ENCODE measurements at regions not wholly inside any gene's neighbourhood (a gene's known extent, or its start where the extent isn't known, plus 50 kb on each side); places are given as distances from the start of the nearest gene placed in this dataset.
"Not testable (repeated sequence)": the region's sequence is repeated elsewhere in the genome, so short reads cannot be mapped to it uniquely, and the experiment has no call there.

- H3K27me3 ChIP-seq (replicated peaks; ENCODE audit: control insufficient read depth, insufficient read depth, low read length) = no peaks in the 10 kb centered on the region
- no peak for DNase-seq
- CTCF ChIA-PET = no interaction called here
- POLR2A ChIA-PET = no interaction called here
- no peaks in the 10 kb centered on the region for H3K9me3 ChIP-seq
- H3K4me3 ChIP-seq (ENCODE audit: low read depth, low read length) = no peak overlapping the region
- no peaks in the 10 kb centered on the region for H3K36me3 Mint-ChIP-seq (ENCODE audit: insufficient read depth, unreplicated experiment)
- no peak overlapping the region for H3K27ac Mint-ChIP-seq (ENCODE audit: unreplicated experiment)
- TF ChIP-seq, protein P1, sequence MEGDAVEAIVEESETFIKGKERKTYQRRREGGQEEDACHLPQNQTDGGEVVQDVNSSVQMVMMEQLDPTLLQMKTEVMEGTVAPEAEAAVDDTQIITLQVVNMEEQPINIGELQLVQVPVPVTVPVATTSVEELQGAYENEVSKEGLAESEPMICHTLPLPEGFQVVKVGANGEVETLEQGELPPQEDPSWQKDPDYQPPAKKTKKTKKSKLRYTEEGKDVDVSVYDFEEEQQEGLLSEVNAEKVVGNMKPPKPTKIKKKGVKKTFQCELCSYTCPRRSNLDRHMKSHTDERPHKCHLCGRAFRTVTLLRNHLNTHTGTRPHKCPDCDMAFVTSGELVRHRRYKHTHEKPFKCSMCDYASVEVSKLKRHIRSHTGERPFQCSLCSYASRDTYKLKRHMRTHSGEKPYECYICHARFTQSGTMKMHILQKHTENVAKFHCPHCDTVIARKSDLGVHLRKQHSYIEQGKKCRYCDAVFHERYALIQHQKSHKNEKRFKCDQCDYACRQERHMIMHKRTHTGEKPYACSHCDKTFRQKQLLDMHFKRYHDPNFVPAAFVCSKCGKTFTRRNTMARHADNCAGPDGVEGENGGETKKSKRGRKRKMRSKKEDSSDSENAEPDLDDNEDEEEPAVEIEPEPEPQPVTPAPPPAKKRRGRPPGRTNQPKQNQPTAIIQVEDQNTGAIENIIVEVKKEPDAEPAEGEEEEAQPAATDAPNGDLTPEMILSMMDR (IDR thresholded peaks at IDR 0.05; ENCODE audit: insufficient read depth in 1 of 2, low read depth in 1 of 2, low read length in 1 of 2, severe bottlenecking in 1 of 2, unreplicated experiment in 1 of 2) = no peak
- no peaks in the 10 kb centered on the region for H3K4me1 Mint-ChIP-seq (ENCODE audit: low read depth, unreplicated experiment)
- H3K36me3 ChIP-seq (ENCODE audit: control insufficient read depth, insufficient read depth, low read length) = no peaks in the 10 kb centered on the region
- H3K27me3 Mint-ChIP-seq (ENCODE audit: insufficient read depth, unreplicated experiment) = no peaks in the 10 kb centered on the region
- H3K4me3 Mint-ChIP-seq (ENCODE audit: unreplicated experiment) = no peak overlapping the region
- peaks cover 20% of the 10 kb centered on the region for H3K4me1 ChIP-seq
- H3K9me3 Mint-ChIP-seq (ENCODE audit: unreplicated experiment) = no peaks in the 10 kb centered on the region
- intact Hi-C loops (cut with micrococcal nuclease; ENCODE audit: unreplicated experiment) = no loop called here
- BruUV-seq (replicated peaks) = no TSS peak
Measured at GRCh38 chr14:85187521-85187920, 342.4 kb upstream of the FLRT2 start.

DNA sequence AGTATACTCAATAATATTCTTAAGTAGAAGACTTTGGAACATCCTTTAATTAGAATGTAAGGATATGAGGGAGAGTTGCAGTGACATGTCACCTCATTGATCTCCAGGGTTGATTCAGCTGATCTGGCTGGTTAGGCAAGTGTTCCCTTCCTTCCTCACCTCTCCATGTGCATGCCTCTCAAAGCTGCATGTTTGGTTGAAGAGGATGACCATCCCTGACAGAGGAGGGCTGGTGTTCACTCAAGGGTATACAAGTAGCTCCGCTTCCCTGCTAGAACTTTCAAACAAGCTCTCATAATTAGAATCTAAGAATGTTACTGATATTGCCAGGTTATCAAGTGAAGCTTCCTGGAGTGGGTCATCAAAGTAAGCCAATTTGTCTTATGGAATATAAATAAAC, 341.1 kb upstream of the FLRT2 start:
- Histone ChIP-seq H3K36me3 (ENCODE audit: control insufficient read depth, insufficient read depth, low read length) (no peaks in the 10 kb centered on the region), H3K4me1 (peaks cover 8% of the 10 kb centered on the region), H3K9me3 (no peaks in the 10 kb centered on the region), H3K27me3 (replicated peaks; ENCODE audit: control insufficient read depth, insufficient read depth, low read length) (no peaks in the 10 kb centered on the region), H3K4me3 (ENCODE audit: low read depth, low read length) (no peak overlapping the region)
- no TSS peak for BruUV-seq (replicated peaks)
- no peak for DNase-seq
- intact Hi-C loops (cut with micrococcal nuclease; ENCODE audit: unreplicated experiment) = no loop called here
- Mint-ChIP-seq H3K4me3 (ENCODE audit: unreplicated experiment) (no peak overlapping the region), H3K9me3 (ENCODE audit: unreplicated experiment) (no peaks in the 10 kb centered on the region), H3K4me1 (ENCODE audit: low read depth, unreplicated experiment) (no peaks in the 10 kb centered on the region), H3K27ac (ENCODE audit: unreplicated experiment) (no peak overlapping the region), H3K27me3 (ENCODE audit: insufficient read depth, unreplicated experiment) (no peaks in the 10 kb centered on the region), H3K36me3 (ENCODE audit: insufficient read depth, unreplicated experiment) (no peaks in the 10 kb centered on the region)
- ChIA-PET POLR2A (no interaction called here), CTCF (no interaction called here)
- TF ChIP-seq, protein P1 (IDR thresholded peaks at IDR 0.05; ENCODE audit: insufficient read depth in 1 of 2, low read depth in 1 of 2, low read length in 1 of 2, severe bottlenecking in 1 of 2, unreplicated experiment in 1 of 2) = no peak

DNA sequence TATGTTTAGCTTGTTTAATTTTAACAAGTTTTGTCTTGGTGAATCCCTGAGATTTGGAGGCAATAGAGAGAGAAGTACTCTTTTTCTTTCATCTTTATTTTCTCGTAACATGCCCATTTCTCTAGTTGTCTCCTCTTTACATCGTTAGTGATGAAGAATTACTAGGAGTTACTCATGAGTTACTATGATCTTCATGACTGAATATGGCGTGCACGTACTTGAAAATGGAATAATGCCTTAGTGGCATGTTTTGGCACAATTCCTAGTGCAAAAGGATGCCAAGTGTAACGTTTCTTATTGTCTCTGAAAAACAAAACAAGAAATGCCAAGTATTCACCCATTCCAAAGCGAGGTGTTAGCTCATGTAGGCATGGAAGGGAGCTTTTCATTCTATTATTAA, 340.7 kb upstream of the FLRT2 start:
- H3K4me1 Mint-ChIP-seq (ENCODE audit: low read depth, unreplicated experiment); H3K9me3 ChIP-seq; H3K4me1 ChIP-seq; H3K36me3 Mint-ChIP-seq (ENCODE audit: insufficient read depth, unreplicated experiment); H3K27ac Mint-ChIP-seq (ENCODE audit: unreplicated experiment); intact Hi-C loops (cut with micrococcal nuclease; ENCODE audit: unreplicated experiment); CTCF ChIA-PET; H3K4me3 Mint-ChIP-seq (ENCODE audit: unreplicated experiment); H3K27me3 ChIP-seq (replicated peaks; ENCODE audit: control insufficient read depth, insufficient read depth, low read length); H3K27me3 Mint-ChIP-seq (ENCODE audit: insufficient read depth, unreplicated experiment); H3K4me3 ChIP-seq (ENCODE audit: low read depth, low read length); BruUV-seq (replicated peaks); DNase-seq; H3K36me3 ChIP-seq (ENCODE audit: control insufficient read depth, insufficient read depth, low read length); POLR2A ChIA-PET; H3K9me3 Mint-ChIP-seq (ENCODE audit: unreplicated experiment): not testable (repeated sequence)

DNA sequence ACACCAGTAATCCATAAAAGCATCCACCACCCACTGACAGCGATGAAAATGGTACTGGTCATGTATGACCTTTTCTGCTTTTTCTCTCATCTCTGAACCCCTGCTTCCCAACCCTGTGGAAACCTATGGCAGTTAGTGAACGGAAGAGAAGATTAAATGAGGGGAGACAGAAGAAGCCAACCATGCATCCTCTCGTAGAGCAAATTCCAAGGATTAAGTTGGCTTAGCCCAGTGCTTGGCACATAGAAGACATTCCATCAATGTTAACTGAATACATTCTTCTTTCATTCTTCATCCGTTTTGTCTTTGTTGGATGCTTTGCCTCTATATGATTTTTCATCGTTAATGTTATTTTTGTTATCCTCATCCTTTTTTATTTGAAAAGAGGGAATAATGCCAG, 339.7 kb upstream of the FLRT2 start:
- ChIA-PET CTCF (no interaction called here), POLR2A (no interaction called here)
- intact Hi-C loops (cut with micrococcal nuclease; ENCODE audit: unreplicated experiment) = no loop called here
- Histone ChIP-seq H3K27me3 (replicated peaks; ENCODE audit: control insufficient read depth, insufficient read depth, low read length) (no peaks in the 10 kb centered on the region), H3K9me3 (no peaks in the 10 kb centered on the region), H3K4me3 (ENCODE audit: low read depth, low read length) (no peak overlapping the region), H3K4me1 (no peaks in the 10 kb centered on the region), H3K36me3 (ENCODE audit: control insufficient read depth, insufficient read depth, low read length) (no peaks in the 10 kb centered on the region)
- no peaks in the 10 kb centered on the region for H3K27me3 Mint-ChIP-seq (ENCODE audit: insufficient read depth, unreplicated experiment)
- TF ChIP-seq, protein P1 (IDR thresholded peaks at IDR 0.05; ENCODE audit: insufficient read depth in 1 of 2, low read depth in 1 of 2, low read length in 1 of 2, severe bottlenecking in 1 of 2, unreplicated experiment in 1 of 2) = no peak
- no peaks in the 10 kb centered on the region for H3K36me3 Mint-ChIP-seq (ENCODE audit: insufficient read depth, unreplicated experiment)
- H3K4me3 Mint-ChIP-seq (ENCODE audit: unreplicated experiment) = no peak overlapping the region
- DNase-seq = no peak
- no peak overlapping the region for H3K27ac Mint-ChIP-seq (ENCODE audit: unreplicated experiment)
- BruUV-seq (replicated peaks) = no TSS peak
- H3K4me1 Mint-ChIP-seq (ENCODE audit: low read depth, unreplicated experiment) = no peaks in the 10 kb centered on the region
- no peaks in the 10 kb centered on the region for H3K9me3 Mint-ChIP-seq (ENCODE audit: unreplicated experiment)

Data from Caco-2 (cell line).